HPDE6-E6E7 (cell line): ENCODE measurements at regions not wholly inside any gene's neighbourhood (a gene's known extent, or its start where the extent isn't known, plus 50 kb on each side); places are given as distances from the start of the nearest gene placed in this dataset.
"Not testable (repeated sequence)": the region's sequence is repeated elsewhere in the genome, so short reads cannot be mapped to it uniquely, and the experiment has no call there.

Experiments
- DNase-seq: peaks from one replicate; pipeline ENCODE4 v3.0.0; 2011; ENCODE audit warnings: missing footprints; ENCODE audit errors: extremely low spot score

DNA sequence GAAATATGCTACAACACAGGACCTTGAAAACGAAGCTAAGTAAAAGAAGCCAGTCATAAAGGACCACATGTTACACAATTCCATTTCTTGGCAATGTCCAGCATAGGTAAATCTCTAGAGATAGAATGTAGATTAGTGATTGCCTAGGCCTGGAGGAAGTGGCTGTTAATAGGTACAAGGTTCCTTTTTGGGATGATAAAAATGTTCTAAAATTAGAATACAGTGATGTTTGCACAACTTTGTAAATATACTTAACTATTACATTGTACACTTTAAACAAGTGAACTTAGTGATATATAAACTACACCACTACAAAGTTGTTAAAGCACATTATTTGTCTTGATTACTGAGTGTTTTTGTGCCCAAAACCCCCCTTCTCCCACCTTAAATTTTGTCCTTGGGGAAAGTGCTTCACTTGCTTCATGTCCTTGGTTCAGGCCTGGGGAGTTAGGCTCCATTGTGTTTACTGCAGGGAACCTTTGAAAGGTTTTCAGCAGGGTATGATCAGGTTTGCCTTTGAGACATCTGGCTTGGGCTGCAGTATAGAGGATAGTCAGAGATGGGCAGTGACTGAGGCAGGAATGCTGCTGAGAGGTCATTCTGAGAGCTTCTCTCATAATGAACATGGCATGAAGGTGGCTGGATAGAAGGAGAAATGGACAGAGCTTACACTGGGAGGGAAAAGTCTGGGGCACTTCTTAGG is 1052.6 kb downstream of the REEP3 start:
- no peak for DNase-seq

DNA sequence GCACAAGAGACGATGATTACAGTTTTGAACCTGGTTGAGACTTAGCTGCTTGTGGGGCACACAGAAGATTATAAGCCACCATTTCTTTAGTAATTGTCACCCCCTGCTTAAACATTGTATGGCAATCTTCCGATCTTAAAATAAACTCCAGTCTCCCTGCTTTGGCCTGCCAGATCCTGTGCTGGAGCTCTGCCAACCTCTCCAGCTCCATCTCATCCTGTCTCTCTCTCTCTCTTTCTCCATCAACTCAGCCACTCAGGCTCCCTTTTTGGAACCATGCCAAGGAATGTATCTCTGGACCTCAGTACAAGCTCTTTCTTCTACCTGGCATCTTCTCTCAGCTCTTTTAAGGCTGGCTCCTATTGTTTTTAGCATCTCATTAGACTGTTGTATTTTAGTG is 1053.2 kb downstream of the REEP3 start:
- DNase-seq: no peak

DNA sequence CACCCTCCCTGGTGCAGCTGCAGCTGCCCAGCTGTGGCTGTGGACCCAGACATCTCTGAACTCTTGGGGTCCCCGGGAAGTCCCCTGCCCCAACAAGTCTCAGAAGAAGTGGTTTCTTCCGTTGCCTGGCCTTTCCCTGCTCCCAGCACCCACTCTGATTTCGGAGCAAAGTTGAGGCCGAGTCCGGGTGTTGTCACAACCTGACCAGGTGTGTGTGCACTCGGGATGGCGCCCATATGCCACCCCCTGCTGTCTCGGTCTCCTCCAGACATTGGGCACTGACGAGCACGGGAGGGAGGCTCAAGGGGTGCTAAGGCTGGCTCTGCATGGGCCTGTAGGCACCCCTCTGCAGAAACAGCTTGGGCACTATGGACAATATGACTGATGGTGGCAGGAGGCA is 1055.3 kb downstream of the REEP3 start:
- DNase-seq: no peak

DNA sequence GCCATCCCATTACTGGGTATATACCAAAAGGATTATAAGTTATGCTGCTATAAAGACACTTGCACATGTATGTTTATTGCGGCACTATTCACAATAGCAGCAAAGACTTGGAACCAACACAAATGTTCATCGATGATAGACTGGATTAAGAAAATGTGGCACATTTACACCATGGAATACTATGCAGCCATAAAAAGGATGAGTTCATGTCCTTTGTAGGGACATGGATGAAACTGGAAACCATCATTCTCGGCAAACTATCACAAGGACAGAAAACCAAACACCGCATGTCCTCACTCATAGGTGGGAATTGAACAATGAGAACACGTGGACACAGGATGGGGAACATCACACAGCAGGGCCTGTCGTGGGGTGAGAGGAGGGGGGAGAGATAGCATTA is 1057.6 kb downstream of the REEP3 start:
- not testable (repeated sequence) for DNase-seq

DNA sequence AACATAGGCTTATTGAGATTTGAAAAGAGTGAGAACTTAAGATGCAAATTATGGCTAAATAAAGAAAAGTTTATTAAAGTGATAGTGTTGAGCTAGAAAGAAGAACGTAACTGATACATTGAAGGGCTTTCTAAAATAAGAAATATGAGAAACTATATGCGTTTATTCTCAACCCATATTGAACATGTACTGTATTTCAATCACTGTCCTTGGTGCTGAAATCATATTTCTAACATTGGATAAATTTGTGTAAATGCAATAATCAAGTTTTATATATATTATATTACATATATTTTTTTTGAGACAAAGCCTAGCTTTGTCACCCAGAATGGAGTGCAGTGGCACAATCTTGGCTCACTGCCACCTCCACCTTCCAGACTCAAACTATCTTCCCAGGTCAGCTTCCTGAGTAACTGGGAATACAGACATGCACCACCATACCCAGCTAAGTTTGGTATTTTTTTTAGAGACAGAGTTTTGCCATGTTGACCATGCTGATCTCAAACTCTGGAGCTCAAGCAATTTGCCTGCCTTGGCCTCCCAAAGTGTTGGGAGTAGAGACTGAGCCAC is 1065.8 kb downstream of the REEP3 start:
- DNase-seq: no peak

DNA sequence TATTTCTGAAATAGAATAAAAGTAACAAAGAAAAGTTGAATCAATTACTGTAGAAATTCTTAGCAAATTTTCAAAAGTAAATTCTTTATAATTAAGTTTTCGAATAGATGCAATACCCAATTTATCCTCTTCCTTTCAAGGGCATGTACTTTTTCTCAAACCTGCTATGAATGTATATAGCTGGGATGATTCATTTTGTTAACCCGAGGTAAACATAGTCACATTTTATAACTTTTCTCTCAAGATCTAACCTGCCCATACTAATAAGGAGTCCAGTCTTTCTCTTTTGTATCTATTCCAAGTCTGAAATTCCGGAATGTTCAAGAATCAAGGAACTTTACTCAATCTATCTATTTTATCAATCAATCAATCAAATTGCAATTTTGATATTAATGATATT is 1072.9 kb downstream of the REEP3 start:
- no peak for DNase-seq

DNA sequence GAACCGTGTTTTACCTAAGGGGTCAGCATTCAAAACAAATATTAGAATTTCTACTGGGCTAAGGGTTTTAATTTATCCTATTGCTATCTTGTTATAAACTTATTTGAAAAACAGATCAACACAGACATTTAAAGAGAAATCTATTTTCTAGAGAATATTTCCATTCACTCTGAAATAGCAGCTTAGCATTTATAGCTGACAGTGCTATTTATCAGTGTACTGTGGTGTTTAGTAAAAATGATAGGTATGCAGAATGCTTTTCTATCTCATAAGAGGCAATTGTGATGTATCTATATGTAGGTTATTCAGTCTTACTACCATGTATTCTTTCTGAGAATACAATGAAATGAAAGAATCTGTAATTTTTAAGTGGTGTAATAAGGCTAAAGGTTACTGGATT is 1077.4 kb downstream of the REEP3 start:
- DNase-seq: no peak

DNA sequence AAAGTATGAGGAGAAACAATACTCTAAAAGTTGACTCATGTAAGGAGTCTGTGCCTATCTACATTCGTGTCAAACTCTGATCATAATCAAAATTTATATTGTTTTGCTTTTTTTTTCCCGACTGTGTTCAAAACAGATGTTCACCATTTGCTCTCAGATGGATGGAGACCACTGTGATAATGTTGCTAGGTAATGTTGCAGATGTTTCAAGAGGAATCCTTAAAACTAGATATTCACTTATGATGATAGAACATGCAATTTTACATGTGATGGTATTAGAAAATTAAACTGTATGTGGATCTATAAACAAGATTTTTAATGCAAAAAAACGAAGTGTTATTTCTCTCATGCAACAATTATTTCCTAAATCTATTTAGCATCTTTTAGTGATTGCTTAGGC is 1080.1 kb downstream of the REEP3 start:
- DNase-seq: no peak

DNA sequence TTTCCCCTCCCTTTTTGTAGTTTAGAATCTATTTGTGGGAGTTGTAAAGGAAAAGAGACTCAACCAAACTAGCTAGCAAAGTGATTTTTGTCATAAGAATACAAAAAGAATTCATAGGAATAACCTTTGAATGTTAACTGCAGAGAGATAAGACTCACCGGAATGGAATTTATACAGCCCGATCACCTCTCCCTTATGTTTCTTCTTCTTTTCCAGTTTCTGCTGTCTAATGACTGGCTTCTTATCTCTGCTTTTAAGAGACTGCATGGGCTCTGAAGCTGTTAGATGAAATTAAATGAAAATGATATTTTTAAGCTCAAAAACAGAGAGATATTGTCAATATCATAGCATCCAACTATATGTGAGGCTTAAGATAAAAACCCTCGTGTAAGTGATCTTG is 1095.9 kb downstream of the REEP3 start:
- DNase-seq: no peak

DNA sequence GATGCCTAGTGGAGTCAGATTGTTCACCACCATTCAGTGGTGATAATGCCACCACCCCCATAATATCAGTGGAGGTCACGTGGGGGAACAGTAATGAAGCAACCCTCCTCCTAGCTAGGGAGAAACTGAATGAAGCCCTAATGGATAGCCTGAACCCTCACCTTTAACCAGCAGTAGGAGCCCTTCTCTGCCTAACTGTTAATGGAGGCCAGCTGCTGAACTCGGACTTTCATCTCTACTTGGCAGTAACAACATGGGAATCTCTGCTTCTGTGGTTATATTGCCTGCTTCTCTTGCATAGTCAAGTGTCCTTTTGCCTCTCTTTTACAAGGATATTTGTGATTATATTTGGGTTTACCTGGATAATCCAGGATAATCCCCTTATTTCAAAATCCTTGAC is 1097.9 kb downstream of the REEP3 start:
- no peak for DNase-seq

DNA sequence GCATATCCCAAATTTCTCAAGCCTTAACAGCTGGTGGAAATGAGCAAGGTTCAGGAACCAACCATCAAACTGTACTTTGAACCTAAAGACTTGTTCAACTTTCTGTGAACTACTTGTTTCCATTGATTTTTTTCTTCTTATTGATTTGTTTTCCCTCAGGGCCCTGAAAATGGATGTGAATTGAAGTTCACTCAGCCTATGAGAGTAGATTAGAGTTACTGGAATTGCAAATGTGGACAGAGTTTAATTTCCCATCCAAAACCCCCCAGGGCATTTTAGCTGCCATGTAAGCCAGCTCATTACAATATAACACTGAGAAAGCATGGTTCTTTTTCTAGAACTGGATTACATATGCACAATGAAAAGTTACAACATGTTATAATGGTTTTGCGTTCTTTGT is 1105.7 kb downstream of the REEP3 start:
- DNase-seq: no peak

DNA sequence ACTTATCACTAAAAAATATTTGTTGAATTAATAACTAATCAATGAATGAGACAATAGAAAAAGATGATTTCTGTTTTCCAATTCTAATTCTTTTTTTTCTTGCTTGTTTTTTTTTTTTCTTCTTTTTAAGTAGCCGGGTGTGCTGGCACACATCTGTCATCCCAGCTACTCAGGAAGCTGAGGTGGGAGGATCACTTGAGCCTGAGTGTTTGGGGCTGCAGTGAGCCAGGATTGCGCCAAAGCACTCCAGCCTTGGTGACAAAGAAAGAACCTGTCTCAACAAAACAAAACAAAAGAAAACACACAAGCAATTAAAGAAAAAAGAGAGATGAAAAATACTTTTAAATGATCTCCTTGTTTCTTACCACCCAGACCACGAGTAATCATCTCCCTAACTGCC is 1109.3 kb downstream of the REEP3 start:
- DNase-seq: no peak

DNA sequence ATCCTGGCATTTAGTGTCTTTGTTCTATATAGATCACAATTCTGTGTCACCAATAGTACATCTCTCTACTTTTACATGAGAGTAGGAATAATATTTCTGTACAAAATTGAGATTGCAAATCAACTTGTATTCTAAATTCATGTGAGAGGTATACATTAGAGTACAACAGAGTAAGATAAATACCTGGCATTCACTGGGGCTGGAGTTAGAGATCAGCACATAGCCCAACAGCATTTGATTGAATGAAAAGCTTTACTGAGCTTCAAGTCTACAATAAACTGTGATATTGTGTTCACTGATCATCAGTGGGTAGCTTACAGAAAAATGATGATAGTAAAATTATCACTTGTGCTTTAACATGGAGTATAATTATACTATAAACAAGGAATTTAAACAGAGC is 1114.7 kb downstream of the REEP3 start:
- DNase-seq: no peak

DNA sequence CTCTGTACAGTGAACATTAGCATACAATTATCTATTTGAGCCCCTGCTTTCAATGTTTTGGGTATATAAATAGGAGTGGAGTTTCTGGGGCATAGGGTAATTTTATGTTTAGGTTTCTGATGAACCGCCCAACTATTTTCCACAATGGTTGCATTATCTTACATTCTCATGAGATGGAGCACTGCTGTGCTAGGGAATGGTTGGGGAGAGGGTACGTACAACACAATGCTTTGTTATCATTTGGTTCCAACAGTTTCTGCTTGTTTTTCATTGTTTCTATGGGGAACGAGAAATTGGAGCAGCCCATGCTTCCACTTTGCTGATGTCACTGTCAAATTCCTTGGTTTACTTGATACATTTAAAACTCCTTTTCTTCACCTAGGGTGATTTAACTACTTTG is 1115.3 kb downstream of the REEP3 start:
- DNase-seq: no peak

DNA sequence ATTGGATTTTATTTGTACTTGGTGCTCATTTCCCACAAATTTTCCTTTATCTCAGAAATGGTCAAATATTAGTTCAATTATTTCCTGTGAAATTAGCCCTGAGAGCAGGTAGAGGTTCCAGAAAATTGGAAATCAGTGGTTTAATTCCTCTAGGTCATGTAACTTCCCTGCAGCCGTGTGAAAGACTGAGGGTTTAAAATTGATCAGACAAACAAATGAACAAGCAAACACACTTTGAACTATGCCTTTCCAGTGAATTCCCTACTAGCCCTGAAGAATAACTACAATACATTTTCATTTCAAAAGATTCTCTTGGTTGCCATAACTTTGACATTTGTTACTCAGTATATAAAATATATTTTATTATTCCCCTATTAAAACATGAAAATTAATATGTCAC is 1116.7 kb downstream of the REEP3 start:
- no peak for DNase-seq

DNA sequence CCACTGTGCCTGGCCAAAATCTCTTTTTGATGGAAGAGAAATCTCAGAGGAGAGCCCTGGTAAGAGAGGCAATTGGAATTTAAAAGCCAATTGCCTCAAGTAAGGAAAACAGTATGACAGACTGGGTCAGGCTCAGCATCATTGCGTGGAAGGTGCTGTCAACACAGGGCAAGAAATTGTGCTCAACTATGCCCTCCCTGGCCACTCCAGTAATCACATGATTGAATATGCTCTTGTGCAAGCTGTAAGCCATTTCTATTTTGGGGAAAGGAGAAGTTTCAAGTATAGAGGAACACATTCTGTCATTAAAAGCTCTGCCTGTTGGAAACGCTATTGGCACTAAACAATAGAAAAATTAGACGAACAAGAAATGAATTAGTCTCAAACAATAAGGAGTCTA is 1127.7 kb downstream of the REEP3 start:
- no peak for DNase-seq

DNA sequence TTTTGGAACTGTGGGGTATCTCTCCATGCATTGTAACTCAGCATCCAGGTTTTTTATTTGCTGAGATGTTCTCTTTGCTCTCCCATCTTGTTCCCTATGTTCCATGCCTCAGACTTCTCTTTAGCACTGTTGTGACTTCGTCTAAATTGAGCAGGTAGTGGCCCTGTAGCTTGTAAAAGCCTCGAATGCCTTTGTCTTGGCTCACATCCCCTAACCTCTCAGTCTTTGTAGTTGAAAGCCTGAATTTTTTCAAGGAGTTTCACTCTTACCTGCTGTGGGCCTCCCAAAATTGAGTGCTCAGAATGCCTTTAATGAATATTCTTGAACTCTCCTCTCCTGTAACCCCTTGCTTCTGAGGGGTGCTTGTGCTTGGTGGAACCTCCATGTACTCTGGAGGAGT is 1137.3 kb downstream of the REEP3 start:
- no peak for DNase-seq

DNA sequence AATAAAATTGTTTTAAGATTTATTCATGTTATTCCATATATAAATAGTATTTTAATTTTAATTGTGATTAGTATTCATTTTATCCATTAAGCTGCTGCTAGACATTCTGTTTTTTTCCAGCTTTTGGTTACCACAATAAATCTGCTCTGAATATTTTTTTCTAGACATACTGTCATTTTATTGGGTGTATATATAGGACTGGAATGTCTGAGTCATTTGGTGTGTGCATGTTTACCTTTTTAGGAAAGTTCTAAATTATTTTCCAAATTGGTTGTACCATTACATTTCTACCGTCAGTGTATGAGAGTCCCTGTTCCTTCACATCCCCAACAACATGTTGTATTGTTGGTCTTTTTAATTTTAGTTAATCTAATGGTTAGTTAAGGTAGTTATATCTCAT is 1138.1 kb downstream of the REEP3 start:
- DNase-seq: no peak

DNA sequence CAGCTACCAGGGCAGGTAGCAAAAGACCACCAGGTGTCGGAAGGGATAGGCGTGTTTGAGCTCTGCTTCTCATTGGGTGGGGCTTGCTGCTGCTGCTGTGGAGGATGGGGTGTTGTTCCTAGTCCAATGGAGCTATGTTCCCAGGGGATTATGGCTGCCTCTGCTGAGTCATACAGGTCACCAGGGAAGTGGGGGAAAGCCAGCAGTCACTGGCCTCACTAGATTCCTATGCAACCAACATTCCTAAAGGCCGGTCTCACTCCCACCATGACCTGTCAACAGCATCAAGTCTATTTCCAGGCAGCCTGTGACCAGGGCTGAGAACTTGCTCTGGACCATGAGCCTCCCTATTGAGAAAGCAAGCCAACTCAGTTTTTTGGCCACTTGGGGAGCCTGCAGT is 1160.8 kb downstream of the REEP3 start:
- no peak for DNase-seq

DNA sequence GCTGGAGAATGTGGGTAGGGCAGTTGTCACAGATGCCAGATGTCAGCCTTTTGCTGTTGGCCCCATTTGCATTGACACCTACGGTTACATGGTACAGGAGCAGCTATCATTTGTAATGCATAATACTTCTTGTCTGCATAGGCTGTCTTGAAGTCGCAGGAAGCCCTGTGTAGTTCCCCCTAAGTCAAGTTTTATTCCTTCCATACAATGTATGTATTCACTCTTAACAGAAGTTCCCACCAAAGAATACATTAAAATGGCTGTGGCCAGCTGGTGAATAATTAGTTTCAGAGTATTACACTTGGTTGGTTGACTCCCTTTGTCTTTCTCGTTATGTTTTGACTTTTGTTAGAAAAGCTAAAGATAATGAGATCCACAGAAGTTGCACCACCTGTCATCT is 1169.0 kb downstream of the REEP3 start:
- no peak for DNase-seq

DNA sequence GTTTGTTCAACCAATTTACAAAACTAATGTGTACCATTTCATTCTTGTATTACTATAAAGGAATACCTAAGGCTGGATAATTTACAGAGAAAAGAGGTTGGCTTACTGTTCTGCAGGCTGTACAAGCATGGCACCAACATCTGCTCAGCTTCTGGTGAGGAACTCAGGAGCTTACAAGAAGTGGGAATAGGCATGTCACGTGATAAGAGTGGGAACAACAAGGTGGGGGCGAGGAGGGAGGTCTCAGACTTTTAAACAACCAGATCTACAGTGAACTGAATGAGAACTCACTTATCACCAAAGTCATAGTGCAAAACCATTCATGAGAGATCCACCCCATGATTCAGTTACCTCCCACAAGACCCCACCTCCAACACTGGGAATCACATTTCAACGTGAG is 1178.0 kb downstream of the REEP3 start:
- no peak for DNase-seq

DNA sequence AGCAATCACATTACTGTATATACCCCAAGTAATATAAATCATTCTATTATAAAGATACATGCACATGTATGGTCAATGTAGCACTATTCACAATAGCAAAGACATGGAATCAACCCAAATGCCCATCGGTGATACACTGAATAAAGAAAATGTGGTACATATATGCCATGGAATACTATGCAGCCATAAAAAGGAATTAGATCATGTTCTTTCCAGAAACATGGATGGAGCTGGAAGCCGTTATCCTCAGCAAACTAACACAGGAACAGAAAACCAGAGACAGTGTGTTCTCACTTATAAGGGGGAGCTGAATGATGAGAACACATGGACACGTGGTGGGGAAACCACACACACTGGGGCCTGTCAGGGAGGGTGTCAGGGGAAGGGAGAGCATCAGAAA is 1180.9 kb downstream of the REEP3 start:
- not testable (repeated sequence) for DNase-seq

DNA sequence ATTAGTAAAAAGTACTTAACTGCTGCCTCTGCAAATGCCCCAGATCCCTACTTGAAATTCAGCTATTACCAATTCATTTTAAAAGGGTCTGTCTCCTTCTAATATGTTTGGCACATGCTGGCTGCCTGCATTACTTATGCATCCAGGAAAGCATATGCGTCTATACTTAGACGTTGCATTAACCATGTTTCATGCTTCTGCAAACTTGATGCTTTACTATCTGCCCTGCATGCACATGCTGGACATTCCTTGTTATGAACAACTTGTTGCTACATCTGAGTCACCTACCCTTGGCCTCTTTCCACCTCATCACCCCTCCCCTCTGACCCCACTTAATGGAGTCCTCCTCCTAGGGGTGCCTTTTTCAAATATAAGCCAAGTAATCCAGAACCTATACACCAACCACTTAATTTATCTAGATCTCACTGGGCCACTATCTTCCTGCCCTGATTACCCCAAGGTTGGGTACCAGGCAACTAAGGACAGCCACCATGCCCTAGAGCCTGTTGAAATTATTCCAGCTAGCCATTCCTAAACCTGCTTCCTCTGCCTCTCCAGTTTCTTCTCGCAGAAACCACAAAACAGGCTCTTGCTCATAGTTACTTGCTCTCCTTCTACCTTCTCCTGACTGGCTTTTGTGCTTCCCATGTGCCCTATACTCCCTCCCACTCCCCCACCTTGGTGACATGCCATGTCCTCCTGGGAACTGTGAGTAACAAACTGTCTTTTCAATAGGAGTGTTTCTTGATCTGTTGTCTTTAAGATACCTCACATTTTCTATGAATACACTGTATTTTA is 1187.9 kb downstream of the REEP3 start:
- DNase-seq: no peak
